DMS153 (cell line): ENCODE measurements at regions not wholly inside any gene's neighbourhood (a gene's known extent, or its start where the extent isn't known, plus 50 kb on each side); places are given as distances from the start of the nearest gene placed in this dataset.
"Not testable (repeated sequence)": the region's sequence is repeated elsewhere in the genome, so short reads cannot be mapped to it uniquely, and the experiment has no call there.

ENCODE experiments used
- DNase-seq: peaks from one replicate; lab custom pipeline; 2025; lab: John Stamatoyannopoulos, UW

DNA sequence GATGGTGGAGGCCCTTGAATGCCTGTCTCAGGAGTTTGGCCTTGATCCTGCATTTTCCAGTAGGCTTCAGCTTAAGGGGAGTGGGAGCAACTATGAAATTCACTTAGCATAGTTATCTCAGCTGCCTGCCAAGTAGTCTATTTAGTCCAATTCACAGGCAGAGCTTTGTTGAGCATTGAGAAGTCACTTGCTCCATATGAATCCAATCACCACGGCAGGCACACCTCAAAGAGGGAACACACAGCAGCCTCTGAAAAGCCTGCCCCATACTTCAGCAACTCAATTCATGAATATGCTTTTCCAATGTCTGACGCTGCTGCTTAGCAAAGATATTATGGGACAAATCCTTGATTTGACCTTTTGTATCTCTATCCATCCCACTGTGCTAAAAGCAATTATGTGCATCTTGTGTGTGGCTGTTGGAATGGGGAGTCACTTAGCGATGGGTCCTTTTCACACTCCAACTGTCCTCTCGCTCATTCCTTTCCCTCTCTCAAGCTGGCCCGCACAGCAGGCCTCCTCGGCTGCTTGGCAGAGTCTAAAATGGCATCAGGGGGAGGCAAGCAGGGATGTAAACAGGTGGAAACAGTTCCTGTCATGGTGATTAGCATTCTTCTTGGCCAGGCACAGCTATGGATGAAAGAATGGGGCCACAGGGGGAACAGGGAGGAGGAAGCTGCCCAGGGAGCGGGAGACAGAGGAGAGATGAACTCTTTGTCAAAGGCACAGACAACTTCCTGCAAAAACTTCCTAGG, 56.0 kb upstream of the LRPPRC start:
- no peak for DNase-seq

GRCh38 chr2:44052584-44052983, 56.8 kb upstream of the LRPPRC start:
- DNase-seq = no peak

DNA sequence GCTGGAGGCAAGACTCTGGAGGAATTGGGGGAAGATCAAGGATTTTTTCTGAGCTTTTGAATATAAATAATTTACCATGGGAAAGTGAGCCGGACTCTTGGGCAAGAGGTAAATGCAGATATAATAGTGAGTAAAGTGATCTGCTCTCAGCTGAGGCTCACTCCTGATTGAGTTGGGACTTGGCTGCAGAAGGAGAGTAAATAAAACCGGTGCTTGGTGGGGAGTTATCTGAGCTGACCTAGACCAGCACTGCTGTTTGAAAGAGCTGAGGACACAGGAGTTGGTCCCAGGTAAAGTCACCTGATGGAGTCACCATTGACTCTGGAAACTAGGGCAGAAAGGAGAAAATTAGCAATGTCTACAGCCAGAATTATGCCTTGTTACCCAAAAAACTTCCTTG, 57.3 kb upstream of the LRPPRC start:
- no peak for DNase-seq

GRCh38 chr2:44053456-44053855, 57.7 kb upstream of the LRPPRC start:
- no peak for DNase-seq

DNA sequence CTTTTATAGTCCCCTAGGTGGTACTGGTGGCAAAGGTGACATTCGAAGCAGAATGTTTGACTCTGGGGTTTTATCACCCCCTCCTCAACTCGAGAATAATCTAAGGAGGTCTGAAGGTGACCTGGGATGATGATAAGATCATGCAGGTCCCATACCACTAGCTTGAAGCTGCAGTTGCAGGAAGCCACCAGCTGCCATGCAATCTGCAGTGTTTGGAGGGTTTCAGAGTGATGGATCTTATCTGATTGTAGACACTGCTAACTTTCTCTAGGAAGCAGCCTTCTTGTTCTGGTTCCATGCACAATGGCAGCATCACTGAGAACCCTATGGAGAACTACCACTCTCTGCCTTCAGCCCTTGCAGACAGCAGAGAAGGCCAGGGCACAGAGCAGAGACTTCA, 59.4 kb upstream of the LRPPRC start:
- no peak for DNase-seq

GRCh38 chr2:44055664-44056063, 59.9 kb upstream of the LRPPRC start:
- DNase-seq = no peak

- DNase-seq = no peak
Measured at GRCh38 chr2:44056947-44057346, 61.2 kb upstream of the LRPPRC start.

DNA sequence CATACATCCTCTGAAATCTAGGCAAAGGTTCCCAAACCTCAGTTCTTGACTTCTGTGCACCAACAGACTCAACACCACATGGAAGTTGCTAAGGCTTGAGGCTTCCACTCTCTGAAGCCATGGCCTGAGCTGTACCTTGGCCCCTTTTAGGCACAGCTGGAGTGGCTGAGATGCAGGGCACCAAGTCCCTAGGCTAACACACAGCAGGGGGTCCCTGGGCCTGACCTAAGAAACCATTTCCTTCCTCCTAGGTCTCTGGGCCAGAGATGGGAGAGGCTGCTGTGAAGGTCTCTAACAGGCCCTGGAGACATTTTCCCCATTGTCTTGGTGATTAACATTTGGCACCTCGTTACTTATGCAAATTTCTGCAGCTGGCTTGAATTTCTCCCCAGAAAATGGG, 64.5 kb upstream of the LRPPRC start:
- DNase-seq = not testable (repeated sequence)

- no peak for DNase-seq
Measured at GRCh38 chr2:44060990-44061389, 65.2 kb upstream of the LRPPRC start.

- DNase-seq = no peak
Measured at GRCh38 chr2:44061469-44061868, 65.7 kb upstream of the LRPPRC start.

DNA sequence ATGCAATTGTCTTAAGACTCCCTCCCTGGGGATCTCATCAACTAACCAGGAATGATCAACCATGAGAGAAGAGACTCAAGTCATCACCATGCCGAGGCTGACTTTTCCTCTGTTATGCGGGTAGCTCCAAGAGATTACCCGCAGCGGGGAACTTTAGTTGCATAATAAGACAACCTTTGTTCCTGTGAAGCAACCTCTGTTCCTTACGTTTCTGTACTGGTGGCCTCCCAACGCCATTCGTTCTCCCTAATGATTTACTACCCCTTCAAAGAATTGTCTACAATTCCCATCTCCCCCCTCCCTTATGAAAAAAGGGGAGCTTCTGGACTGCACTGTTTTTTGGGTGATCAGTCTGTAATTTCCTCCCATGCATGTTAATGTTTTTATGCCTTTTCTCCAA, 66.1 kb upstream of the LRPPRC start:
- DNase-seq = no peak

- no peak for DNase-seq
Measured at GRCh38 chr2:44063033-44063432, 67.2 kb upstream of the LRPPRC start.

GRCh38 chr2:44064281-44064680, 68.5 kb upstream of the LRPPRC start:
- not testable (repeated sequence) for DNase-seq

DNA sequence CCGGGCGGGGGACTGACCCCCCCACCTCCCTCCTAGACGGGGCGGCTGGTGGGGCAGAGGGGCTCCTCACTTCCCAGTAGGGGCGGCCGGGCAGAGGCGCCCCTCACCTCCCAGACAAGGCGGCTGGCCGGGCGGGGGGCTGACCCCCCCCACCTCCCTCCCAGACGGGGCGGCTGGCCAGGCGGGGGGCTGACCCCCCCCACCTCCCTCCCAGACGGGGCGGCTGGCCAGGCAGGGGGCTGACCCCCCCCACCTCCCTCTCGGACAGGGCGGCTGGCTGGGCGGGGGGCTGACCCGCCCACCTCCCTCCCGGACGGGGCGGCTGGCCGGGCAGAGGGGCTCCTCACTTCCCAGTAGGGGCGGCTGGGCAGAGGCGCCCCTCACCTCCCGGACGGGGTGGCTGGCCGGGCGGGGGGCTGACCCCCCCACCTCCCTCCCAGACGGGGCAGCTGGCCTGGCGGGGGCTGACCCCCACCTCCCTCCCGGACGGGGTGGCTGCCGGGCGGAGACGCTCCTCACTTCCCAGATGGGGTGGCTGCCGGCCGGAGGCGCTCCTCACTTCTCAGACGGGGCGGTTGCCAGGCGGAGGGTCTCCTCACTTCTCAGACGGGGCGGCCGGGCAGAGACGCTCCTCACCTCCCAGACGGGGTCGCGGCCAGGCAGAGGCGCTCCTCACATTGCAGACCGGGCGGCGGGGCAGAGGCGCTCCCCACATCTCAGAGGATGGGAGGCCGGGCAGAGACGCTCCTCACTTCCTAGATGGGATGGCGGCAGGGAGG, 71.4 kb upstream of the LRPPRC start:
- DNase-seq = not testable (repeated sequence)

DNA sequence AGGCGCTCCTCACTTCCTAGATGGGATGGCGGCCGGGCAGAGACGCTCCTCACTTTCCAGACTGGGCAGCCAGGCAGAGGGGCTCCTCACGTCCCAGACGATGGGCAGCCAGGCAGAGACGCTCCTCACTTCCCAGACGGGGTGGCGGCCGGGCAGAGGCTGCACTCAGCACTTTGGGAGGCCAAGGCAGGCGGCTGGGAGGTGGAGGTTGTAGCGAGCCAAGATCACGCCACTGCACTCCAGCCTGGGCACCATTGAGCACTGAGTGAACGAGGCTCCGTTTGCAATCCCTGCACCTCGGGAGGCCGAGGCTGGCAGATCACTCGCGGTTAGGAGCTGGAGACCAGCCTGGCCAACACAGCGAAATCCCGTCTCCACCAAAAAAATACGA, 72.0 kb upstream of the LRPPRC start:
- not testable (repeated sequence) for DNase-seq

GRCh38 chr2:44071454-44072046, 75.8 kb upstream of the LRPPRC start:
- DNase-seq = no peak

DNA sequence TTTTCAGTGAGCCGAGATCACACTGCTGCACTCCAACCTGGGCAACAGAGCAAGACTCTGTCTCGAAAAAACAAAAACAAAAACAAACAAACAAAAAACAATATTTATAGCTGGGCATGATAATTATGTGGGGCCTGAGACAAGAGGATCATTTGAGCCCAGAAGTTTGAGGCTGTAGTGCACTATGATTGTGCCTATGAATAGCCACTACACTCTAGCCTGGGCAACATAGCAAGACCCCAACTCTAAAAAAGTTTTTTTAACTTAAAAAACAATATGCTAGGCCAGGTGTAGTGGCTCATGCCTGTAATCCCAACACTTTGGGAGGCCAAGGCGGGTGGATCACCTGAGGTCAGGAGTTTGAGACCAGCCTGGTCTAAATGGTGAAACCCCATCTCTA, 77.9 kb upstream of the LRPPRC start:
- DNase-seq = not testable (repeated sequence)

DNA sequence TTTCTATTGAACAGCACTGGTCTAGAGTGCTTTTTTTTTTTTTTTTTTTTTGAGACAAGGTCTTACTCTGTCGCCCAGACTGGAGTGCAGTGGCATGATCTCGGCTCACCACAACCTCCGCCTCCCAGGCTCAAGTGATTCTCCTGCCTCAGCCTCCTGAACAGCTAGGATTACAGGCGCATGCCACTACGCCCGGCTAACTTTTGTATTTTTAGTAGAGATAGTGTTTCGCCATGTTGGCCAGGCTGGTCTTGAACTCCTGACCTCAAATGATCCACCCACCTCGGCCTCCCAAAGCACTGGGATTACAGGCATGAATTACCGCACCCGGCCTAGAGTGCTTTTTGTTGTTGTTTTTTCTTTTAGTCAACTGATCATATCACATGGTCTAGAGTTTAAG, 79.0 kb upstream of the LRPPRC start:
- not testable (repeated sequence) for DNase-seq

GRCh38 chr2:44075541-44075940, 79.8 kb upstream of the LRPPRC start:
- DNase-seq = no peak

DNA sequence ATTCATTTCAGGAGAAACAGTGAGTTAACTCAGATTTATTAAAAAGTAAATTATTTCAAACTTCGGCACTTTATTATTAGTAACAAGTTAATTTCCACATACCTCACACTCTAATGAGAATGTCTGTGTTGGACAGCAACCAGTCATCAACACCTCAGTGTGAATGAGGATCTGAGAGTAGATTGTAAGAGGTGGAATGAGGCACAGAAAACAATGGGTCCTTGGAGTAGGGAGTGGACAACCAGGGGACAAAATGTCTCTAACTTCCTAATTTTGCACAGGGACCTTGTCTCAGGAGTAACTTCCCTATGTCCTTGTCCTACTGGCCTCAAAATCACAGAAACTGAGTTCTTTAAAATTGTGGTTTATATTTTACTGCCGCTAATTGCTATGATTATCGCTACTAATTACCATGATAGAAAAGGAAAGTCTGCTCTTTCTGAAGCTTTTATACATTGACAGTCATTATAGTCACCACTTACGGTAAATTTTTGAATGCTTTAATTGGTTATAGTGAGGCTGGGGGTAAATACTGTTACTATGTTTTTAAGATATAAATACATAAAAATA, 82.2 kb upstream of the LRPPRC start:
- DNase-seq = no peak

- DNase-seq = no peak
Measured at GRCh38 chr2:44079686-44080085, 83.9 kb upstream of the LRPPRC start.

- DNase-seq = no peak
Measured at GRCh38 chr2:44083054-44083453, 85.6 kb upstream of the PPM1B start.

GRCh38 chr2:44084850-44085249, 83.8 kb upstream of the PPM1B start:
- no peak for DNase-seq
